ENCODE measurements at regions not wholly inside any gene's neighbourhood (a gene's known extent, or its start where the extent isn't known, plus 50 kb on each side); places are given as distances from the start of the nearest gene placed in this dataset.

GRCh38 chr21:16535626-16536025, 805.8 kb downstream of the USP25 start:
- H3K36me3 ChIP-seq (ENCODE audit: control insufficient read depth, low read depth, low read length), result no peaks in the 10 kb centered on the region
- no peaks in the 10 kb centered on the region for H3K4me1 ChIP-seq (ENCODE audit: control insufficient read depth, low read depth, low read length)
- no peak overlapping the region for H3K4me3 ChIP-seq (ENCODE audit: low read length)
- no peak overlapping the region for H3K27ac ChIP-seq (ENCODE audit: low read length)
- H3K27me3 ChIP-seq (ENCODE audit: control insufficient read depth, insufficient read depth, low read length), result no peaks in the 10 kb centered on the region
- no peak overlapping the region for H3K9ac ChIP-seq (ENCODE audit: low read length)
- no peaks in the 10 kb centered on the region for H3K9me3 ChIP-seq (ENCODE audit: control insufficient read depth, low read depth, low read length)

- Histone ChIP-seq H3K4me1 (ENCODE audit: control insufficient read depth, low read depth, low read length) (no peaks in the 10 kb centered on the region), H3K9ac (ENCODE audit: low read length) (no peak overlapping the region), H3K36me3 (ENCODE audit: control insufficient read depth, low read depth, low read length) (no peaks in the 10 kb centered on the region), H3K27ac (ENCODE audit: low read length) (no peak overlapping the region), H3K4me3 (ENCODE audit: low read length) (no peak overlapping the region), H3K27me3 (ENCODE audit: control insufficient read depth, insufficient read depth, low read length) (no peaks in the 10 kb centered on the region), H3K9me3 (ENCODE audit: control insufficient read depth, low read depth, low read length) (no peaks in the 10 kb centered on the region)
Observed at GRCh38 chr21:16536140-16536539, 806.4 kb downstream of the USP25 start.

GRCh38 chr21:16536643-16537434, 807.1 kb downstream of the USP25 start:
- Histone ChIP-seq H3K4me1 (ENCODE audit: control insufficient read depth, low read depth, low read length) (no peaks in the 10 kb centered on the region), H3K27ac (ENCODE audit: low read length) (no peak overlapping the region), H3K4me3 (ENCODE audit: low read length) (no peak overlapping the region), H3K9me3 (ENCODE audit: control insufficient read depth, low read depth, low read length) (no peaks in the 10 kb centered on the region), H3K36me3 (ENCODE audit: control insufficient read depth, low read depth, low read length) (no peaks in the 10 kb centered on the region), H3K9ac (ENCODE audit: low read length) (no peak overlapping the region), H3K27me3 (ENCODE audit: control insufficient read depth, insufficient read depth, low read length) (no peaks in the 10 kb centered on the region)

GRCh38 chr21:16537501-16537900, 807.7 kb downstream of the USP25 start:
- no peak overlapping the region for H3K27ac ChIP-seq (ENCODE audit: low read length)

GRCh38 chr21:16538405-16538804, 808.6 kb downstream of the USP25 start:
- no peak overlapping the region for H3K27ac ChIP-seq (ENCODE audit: low read length)

More at GRCh38 chr21:16537501-16537900, 807.7 kb downstream of the USP25 start:
- Histone ChIP-seq H3K27me3 (ENCODE audit: control insufficient read depth, insufficient read depth, low read length) (no peaks in the 10 kb centered on the region), H3K4me3 (ENCODE audit: low read length) (no peak overlapping the region), H3K9ac (ENCODE audit: low read length) (no peak overlapping the region), H3K36me3 (ENCODE audit: control insufficient read depth, low read depth, low read length) (no peaks in the 10 kb centered on the region), H3K9me3 (ENCODE audit: control insufficient read depth, low read depth, low read length) (no peaks in the 10 kb centered on the region), H3K4me1 (ENCODE audit: control insufficient read depth, low read depth, low read length) (no peaks in the 10 kb centered on the region)

GRCh38 chr21:16538936-16539440, 809.2 kb downstream of the USP25 start:
- no peaks in the 10 kb centered on the region for H3K36me3 ChIP-seq (ENCODE audit: control insufficient read depth, low read depth, low read length)
- H3K4me3 ChIP-seq (ENCODE audit: low read length), result no peak overlapping the region
- H3K27ac ChIP-seq (ENCODE audit: low read length), result no peak overlapping the region
- no peak overlapping the region for H3K9ac ChIP-seq (ENCODE audit: low read length)
- H3K9me3 ChIP-seq (ENCODE audit: control insufficient read depth, low read depth, low read length), result no peaks in the 10 kb centered on the region
- no peaks in the 10 kb centered on the region for H3K4me1 ChIP-seq (ENCODE audit: control insufficient read depth, low read depth, low read length)
- H3K27me3 ChIP-seq (ENCODE audit: control insufficient read depth, insufficient read depth, low read length), result no peaks in the 10 kb centered on the region

More at GRCh38 chr21:16538405-16538804, 808.6 kb downstream of the USP25 start:
- Histone ChIP-seq H3K4me3 (ENCODE audit: low read length) (no peak overlapping the region), H3K4me1 (ENCODE audit: control insufficient read depth, low read depth, low read length) (no peaks in the 10 kb centered on the region), H3K9me3 (ENCODE audit: control insufficient read depth, low read depth, low read length) (no peaks in the 10 kb centered on the region), H3K36me3 (ENCODE audit: control insufficient read depth, low read depth, low read length) (no peaks in the 10 kb centered on the region), H3K9ac (ENCODE audit: low read length) (no peak overlapping the region), H3K27me3 (ENCODE audit: control insufficient read depth, insufficient read depth, low read length) (no peaks in the 10 kb centered on the region)

- Histone ChIP-seq H3K36me3 (ENCODE audit: control insufficient read depth, low read depth, low read length) (no peaks in the 10 kb centered on the region), H3K9me3 (ENCODE audit: control insufficient read depth, low read depth, low read length) (no peaks in the 10 kb centered on the region), H3K4me3 (ENCODE audit: low read length) (no peak overlapping the region), H3K9ac (ENCODE audit: low read length) (no peak overlapping the region), H3K27me3 (ENCODE audit: control insufficient read depth, insufficient read depth, low read length) (no peaks in the 10 kb centered on the region), H3K27ac (ENCODE audit: low read length) (no peak overlapping the region), H3K4me1 (ENCODE audit: control insufficient read depth, low read depth, low read length) (no peaks in the 10 kb centered on the region)
Observed at GRCh38 chr21:16540966-16541727, 811.4 kb downstream of the USP25 start.

- Histone ChIP-seq H3K36me3 (ENCODE audit: control insufficient read depth, low read depth, low read length) (no peaks in the 10 kb centered on the region), H3K4me1 (ENCODE audit: control insufficient read depth, low read depth, low read length) (peaks cover 14% of the 10 kb centered on the region), H3K9ac (ENCODE audit: low read length) (no peak overlapping the region), H3K4me3 (ENCODE audit: low read length) (no peak overlapping the region), H3K27ac (ENCODE audit: low read length) (no peak overlapping the region), H3K9me3 (ENCODE audit: control insufficient read depth, low read depth, low read length) (no peaks in the 10 kb centered on the region), H3K27me3 (ENCODE audit: control insufficient read depth, insufficient read depth, low read length) (no peaks in the 10 kb centered on the region)
Observed at GRCh38 chr21:16550118-16550517, 820.3 kb downstream of the USP25 start.

- Histone ChIP-seq H3K27me3 (ENCODE audit: control insufficient read depth, insufficient read depth, low read length) (no peaks in the 10 kb centered on the region), H3K9me3 (ENCODE audit: control insufficient read depth, low read depth, low read length) (no peaks in the 10 kb centered on the region), H3K36me3 (ENCODE audit: control insufficient read depth, low read depth, low read length) (no peaks in the 10 kb centered on the region), H3K9ac (ENCODE audit: low read length) (no peak overlapping the region), H3K27ac (ENCODE audit: low read length) (no peak overlapping the region), H3K4me3 (ENCODE audit: low read length) (no peak overlapping the region), H3K4me1 (ENCODE audit: control insufficient read depth, low read depth, low read length) (peaks cover 14% of the 10 kb centered on the region)
Observed at GRCh38 chr21:16550917-16551741, 821.3 kb downstream of the USP25 start.

- H3K27ac ChIP-seq (ENCODE audit: low read length), result no peak overlapping the region
- H3K9ac ChIP-seq (ENCODE audit: low read length), result no peak overlapping the region
- no peak overlapping the region for H3K4me3 ChIP-seq (ENCODE audit: low read length)
- H3K4me1 ChIP-seq (ENCODE audit: control insufficient read depth, low read depth, low read length), result peaks cover 14% of the 10 kb centered on the region
- no peaks in the 10 kb centered on the region for H3K27me3 ChIP-seq (ENCODE audit: control insufficient read depth, insufficient read depth, low read length)
- H3K36me3 ChIP-seq (ENCODE audit: control insufficient read depth, low read depth, low read length), result no peaks in the 10 kb centered on the region
- no peaks in the 10 kb centered on the region for H3K9me3 ChIP-seq (ENCODE audit: control insufficient read depth, low read depth, low read length)
Observed at GRCh38 chr21:16552880-16553279, 823.1 kb downstream of the USP25 start.

- H3K4me3 ChIP-seq (ENCODE audit: low read length), result no peak overlapping the region
- no peaks in the 10 kb centered on the region for H3K27me3 ChIP-seq (ENCODE audit: control insufficient read depth, insufficient read depth, low read length)
- H3K27ac ChIP-seq (ENCODE audit: low read length), result no peak overlapping the region
Observed at GRCh38 chr21:16554503-16554902, 824.7 kb downstream of the USP25 start.

More at GRCh38 chr21:16554503-16554902, 824.7 kb downstream of the USP25 start:
- H3K9ac ChIP-seq (ENCODE audit: low read length), result no peak overlapping the region
- H3K36me3 ChIP-seq (ENCODE audit: control insufficient read depth, low read depth, low read length), result no peaks in the 10 kb centered on the region
- no peaks in the 10 kb centered on the region for H3K9me3 ChIP-seq (ENCODE audit: control insufficient read depth, low read depth, low read length)
- peaks cover 14% of the 10 kb centered on the region for H3K4me1 ChIP-seq (ENCODE audit: control insufficient read depth, low read depth, low read length)

All from iPS-18a (cell line).